ENCODE measurements at regions not wholly inside any gene's neighbourhood (a gene's known extent, or its start where the extent isn't known, plus 50 kb on each side); places are given as distances from the start of the nearest gene placed in this dataset.

DNA sequence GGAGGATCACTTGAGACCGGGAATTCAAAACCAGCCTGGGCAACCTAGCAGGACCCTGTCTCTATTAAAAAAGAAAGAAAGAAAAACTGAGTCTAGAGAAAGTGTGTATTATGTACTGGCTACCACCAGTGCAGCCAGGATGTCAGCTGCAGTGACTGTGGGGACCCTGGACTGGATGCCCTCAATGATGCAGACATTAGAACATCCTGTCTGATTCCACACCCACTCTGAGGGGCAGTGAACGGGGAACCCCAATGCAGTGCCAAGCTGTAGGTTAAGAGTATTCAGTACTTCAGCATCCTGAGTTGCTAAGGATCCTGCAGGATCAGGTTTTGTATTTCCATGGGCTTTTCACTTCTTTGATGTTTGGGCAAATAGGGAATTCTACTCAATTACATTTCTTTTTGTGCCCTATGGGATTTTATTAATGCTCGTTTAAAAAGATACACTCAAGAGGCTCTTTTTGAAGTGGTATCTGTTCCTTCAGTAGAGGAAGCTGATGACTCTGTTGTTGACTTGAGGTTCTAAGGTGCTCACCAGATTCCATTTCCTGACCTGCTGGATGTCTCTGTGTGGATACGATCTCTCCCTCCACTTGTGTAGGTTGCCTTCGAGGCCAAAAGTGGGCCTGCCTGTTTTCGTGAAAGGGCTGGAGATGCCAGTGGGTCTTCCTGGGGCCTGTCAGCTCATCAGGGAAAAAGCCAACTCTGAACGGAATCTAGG, 85.9 kb upstream of the CLCN4 start:
- TF ChIP-seq, protein P1, sequence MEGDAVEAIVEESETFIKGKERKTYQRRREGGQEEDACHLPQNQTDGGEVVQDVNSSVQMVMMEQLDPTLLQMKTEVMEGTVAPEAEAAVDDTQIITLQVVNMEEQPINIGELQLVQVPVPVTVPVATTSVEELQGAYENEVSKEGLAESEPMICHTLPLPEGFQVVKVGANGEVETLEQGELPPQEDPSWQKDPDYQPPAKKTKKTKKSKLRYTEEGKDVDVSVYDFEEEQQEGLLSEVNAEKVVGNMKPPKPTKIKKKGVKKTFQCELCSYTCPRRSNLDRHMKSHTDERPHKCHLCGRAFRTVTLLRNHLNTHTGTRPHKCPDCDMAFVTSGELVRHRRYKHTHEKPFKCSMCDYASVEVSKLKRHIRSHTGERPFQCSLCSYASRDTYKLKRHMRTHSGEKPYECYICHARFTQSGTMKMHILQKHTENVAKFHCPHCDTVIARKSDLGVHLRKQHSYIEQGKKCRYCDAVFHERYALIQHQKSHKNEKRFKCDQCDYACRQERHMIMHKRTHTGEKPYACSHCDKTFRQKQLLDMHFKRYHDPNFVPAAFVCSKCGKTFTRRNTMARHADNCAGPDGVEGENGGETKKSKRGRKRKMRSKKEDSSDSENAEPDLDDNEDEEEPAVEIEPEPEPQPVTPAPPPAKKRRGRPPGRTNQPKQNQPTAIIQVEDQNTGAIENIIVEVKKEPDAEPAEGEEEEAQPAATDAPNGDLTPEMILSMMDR (IDR thresholded peaks at IDR 0.05): no peak
- H3K4me3 ChIP-seq: no peak overlapping the region
- DNase-seq (ENCODE audit: low spot score): no peak
- no peak overlapping the region for H3K27ac ChIP-seq

DNA sequence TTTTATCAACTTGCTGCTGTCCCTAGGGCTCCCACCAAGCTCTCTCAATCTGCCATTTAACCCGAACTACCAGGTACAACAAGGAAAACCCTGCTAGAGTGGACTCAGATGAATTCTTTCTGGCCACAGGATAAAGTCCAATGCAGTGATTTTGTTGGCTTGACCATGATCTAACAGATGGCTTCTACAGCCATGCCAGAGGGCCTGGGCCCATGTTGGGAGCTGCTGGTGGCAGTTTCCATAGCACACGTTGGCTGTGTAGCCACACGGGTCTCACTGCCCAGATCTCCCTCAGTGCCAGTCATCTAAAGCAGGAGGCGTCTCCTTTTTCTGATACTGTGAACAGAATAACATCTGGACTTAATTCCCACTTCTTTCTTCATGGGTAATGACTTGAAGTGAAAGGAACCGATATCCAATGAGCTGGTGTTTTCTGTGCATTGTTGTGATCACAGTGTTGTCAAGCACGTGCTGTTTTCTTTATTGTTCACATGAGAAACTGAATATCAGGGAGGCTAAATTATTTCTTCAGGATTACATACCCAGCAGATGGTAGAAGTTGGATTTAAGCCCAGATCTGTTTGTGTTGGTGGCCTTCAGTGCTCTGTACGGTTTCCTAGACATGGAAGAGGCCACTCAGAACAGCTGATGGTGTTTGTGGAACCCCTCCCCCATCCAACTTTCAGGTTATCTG, 85.2 kb upstream of the CLCN4 start:
- TF ChIP-seq, protein P1 (IDR thresholded peaks at IDR 0.05): no peak
- H3K4me3 ChIP-seq: no peak overlapping the region
- DNase-seq (ENCODE audit: low spot score): no peak
- no peak overlapping the region for H3K27ac ChIP-seq

DNA sequence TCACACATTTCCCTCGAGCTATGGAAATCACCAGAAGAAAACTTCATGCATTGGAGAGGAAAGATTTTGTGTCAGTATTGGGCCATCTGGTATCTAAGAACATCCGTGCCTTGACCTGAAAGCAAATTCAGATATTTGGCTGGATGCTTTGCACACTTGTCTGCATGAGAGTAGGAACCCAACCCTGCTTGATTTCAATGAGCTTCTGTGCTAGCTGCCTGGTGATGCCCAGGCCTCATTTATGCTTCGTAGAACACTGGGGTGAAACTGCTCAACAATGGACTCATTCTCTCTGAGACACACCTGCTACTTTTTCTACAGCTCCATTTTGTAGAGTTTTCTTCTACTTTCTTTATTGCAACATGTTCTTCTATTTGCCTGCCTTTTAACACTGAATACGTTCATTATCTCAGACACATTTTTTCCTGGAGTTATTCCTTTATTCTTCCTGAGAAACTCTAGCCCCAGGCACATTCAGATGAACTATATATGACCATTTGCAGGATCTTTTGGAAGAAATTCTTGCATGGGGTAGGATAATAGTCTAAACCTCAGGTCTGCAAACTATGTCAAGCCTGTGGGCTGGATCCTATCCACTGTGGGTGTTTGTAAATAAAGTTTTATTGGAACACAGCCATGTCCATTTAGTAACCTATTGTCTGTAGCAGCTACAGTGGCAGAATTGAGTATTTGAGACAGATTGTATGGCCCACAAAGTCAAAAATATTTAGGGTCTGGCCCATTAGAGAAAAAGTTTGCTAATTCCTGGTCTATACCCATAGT, 83.8 kb upstream of the CLCN4 start:
- Histone ChIP-seq H3K27ac (no peak overlapping the region), H3K4me3 (no peak overlapping the region)
- no peak for DNase-seq (ENCODE audit: low spot score)
- TF ChIP-seq, protein P1 (IDR thresholded peaks at IDR 0.05): no peak

DNA sequence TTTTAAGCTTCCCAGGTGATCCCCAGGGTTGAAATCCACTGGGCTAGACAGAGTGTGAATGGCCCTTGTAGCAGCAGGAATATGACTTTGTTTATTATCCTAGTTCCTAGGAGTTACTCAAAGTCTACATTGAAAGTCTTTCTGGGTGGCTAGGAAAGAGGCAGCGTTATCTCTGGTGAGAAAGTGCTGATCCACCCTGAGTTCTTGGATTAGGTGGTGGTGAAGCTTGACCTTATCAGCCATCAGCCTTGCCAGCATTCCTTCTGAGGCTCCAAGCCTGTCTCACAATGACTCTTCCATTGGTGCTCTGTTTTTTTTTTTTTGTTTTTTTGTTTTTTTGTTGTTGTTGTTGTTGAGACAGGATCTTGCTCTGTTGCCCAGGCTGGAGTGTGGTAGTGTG, 83.1 kb upstream of the CLCN4 start:
- TF ChIP-seq, protein P1 (IDR thresholded peaks at IDR 0.05): no peak
- Histone ChIP-seq H3K4me3 (no peak overlapping the region), H3K27ac (no peak overlapping the region)
- DNase-seq (ENCODE audit: low spot score): no peak

DNA sequence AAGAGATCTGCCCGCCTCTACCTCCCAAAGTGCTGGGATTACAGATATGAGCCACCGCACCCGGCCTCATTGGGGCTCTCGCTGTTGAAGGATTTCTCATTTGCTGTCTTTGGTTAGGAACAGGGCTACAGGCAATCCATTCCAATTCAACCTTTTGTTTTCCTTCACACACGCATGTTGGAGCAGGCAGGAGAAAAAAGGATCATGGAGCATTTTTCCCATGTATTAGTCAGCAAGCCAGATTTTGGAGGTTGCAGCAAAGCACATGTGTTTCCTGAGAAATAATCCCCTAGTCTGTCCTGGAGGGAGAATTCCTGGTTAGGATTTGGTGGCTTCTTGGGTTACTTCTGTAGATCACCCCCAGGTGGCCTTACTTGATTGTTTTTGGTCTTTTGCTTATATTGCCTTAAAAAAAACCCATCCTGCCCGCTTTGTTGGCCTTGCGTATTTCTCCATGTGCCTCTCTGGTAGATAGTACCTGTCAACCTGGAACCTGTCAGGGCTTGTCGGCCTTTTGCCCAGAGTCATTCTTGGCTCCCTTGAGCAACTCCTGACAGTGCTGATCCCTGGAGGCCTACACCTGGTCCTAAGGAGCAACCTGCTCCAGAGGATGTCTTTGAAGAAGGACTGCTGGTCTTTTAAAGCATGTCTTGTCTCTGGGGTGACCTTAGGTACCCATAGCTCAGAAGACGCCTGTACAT, 82.4 kb upstream of the CLCN4 start:
- no peak overlapping the region for H3K4me3 ChIP-seq
- DNase-seq (ENCODE audit: low spot score): no peak
- H3K27ac ChIP-seq: no peak overlapping the region
- TF ChIP-seq, protein P1 (IDR thresholded peaks at IDR 0.05): no peak

DNA sequence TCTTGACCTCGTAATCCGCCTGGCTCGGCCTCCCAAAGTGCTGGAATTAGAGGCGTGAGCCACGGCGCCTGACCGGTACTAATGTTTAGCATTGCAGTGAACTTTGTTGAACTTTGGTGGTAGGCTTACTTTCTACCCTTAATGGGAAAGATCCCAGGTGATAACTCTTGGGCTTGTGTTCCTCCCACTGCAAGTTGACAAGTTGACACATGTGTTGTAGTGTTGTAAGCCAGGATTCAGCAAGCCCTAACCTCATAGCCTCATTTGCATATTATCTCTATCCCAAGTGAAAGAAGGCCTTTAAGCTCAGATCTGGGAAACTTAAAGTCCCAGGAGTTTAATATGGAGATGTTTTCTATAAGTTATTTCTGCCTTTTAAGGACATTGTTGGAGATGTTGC, 80.0 kb upstream of the CLCN4 start:
- Histone ChIP-seq H3K27ac (no peak overlapping the region), H3K4me3 (no peak overlapping the region)
- TF ChIP-seq, protein P1 (IDR thresholded peaks at IDR 0.05): no peak
- no peak for DNase-seq (ENCODE audit: low spot score)
